Esophagus muscularis mucosa (tissue), 4 donors: ENCODE measurements at regions not wholly inside any gene's neighbourhood (a gene's known extent, or its start where the extent isn't known, plus 50 kb on each side); places are given as distances from the start of the nearest gene placed in this dataset.

ENCODE experiments used
- DNase-seq: peaks from one replicate; pipeline ENCODE4 v3.0.0-alpha.2; 2017; ENCODE audit errors: extremely low spot score
- H3K27ac ChIP-seq, 4 donors: fragments of 200-600 bp; sonication (generic); replicated peaks in 1 of 4; 1 replicate in 3 of 4; 2 replicates in 1 of 4; pipeline ENCODE4 v1.5.1; 2016 to 2019; ENCODE audit warnings: mild to moderate bottlenecking in 1 of 4
- H3K27me3 ChIP-seq, 4 donors: fragments of 200-600 bp; sonication (generic); one replicate each; pipeline versions ENCODE4 v1.5.1 to v1.6.0; 2016 to 2019
- H3K36me3 ChIP-seq, 4 donors: fragments of 200-600 bp; sonication (generic); one replicate each; pipeline ENCODE4 v1.5.1; 2016 to 2019
- H3K4me1 ChIP-seq, 4 donors: fragments of 200-600 bp; sonication (generic); one replicate each; pipeline ENCODE4 v1.5.1; 2016 to 2019
- H3K4me3 ChIP-seq, 4 donors: fragments of 200-600 bp; sonication (generic); 1 replicate in 2 of 4; 2 replicates in 2 of 4; pipeline ENCODE4 v1.5.1; 2016 to 2019; ENCODE audit warnings: mild to moderate bottlenecking in 4 of 4, moderate library complexity in 1 of 4
- H3K9me3 ChIP-seq, 4 donors: fragments of 200-600 bp; sonication (generic); 1 replicate in 3 of 4; 2 replicates in 1 of 4; pipeline ENCODE4 v1.5.1; 2016 to 2019
- EP300 ChIP-seq: sonication (generic); formaldehyde crosslinking; IDR thresholded peaks from one replicate; pipeline ENCODE4 v1.6.1; 2017; ENCODE audit warnings: antibody characterized with exemption
- POLR2A ChIP-seq: fragments of 450-650 bp; IDR thresholded peaks from one replicate; pipeline ENCODE4 v1.6.1; 2017; ENCODE audit warnings: antibody characterized with exemption, moderate library complexity, mild to moderate bottlenecking, low read depth
- POLR2AphosphoS5 ChIP-seq, 2 donors: sonication (generic); formaldehyde crosslinking; IDR thresholded peaks; one replicate each; pipeline ENCODE4 v1.6.1; 2017; ENCODE audit warnings: antibody characterized with exemption in 2 of 2
- WGBS: methylation state at CpG from one replicate; pipeline ENCODE4 v1.1.5; 2018; 5-methylcytosine and 5-hydroxymethylcytosine counted together
- intact Hi-C: fragments of 100-400 bp; cut with DNase I; formaldehyde crosslinking; loops from one replicate; pipeline ENCODE4 v1.15.1; 2023
- TF ChIP-seq, protein P1 (sequence below), 3 experiments: fragments of 200-600 bp in 2 of 3; fragments of 450-650 bp in 1 of 3; sonication (generic) in 2 of 3; IDR thresholded peaks; one replicate each; pipeline ENCODE4 v1.5.1; 2017 to 2019; ENCODE audit warnings: antibody characterized with exemption in 3 of 3, mild to moderate bottlenecking in 2 of 3, moderate library complexity in 1 of 3

DNA sequence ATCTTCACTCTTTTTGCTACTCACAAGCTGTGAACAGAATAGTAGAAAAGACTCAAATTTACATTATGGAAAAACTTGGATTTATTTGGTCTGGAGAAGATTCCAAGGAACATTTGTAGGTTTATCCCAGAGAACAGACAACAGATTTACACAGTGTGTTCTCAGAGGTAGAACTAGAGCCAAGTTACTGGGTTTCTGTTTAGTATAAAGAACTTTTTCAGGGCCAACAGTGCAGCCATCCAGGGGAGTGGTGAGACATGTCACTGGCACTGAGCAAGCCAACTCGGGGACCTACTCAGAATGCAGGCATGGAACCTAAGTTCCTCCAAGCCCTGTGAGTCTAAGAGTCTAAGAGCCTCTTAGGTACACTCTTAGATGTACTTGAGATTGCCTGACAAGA, 142.6 kb downstream of the OMA1 start:
- H3K27ac ChIP-seq: no peak overlapping the region

DNA sequence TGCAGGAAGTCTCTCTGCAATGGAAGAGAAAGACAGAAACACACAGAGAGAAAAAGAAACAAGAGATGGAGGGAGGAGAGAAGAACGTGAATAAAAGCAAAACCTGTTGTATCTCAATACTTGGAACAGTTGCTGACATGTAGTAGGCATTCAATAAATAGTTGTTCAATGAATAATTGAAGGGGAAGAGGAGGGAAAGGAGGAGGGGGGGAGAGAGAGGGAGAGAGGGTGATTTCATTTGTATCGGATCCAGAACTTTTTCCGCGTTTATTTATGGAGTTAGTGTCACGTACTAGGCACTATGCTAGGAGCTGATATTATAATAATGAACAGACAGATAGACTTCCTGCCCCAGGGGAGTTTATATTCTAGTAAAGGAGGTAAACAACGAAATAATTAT, 144.1 kb downstream of the OMA1 start:
- Histone ChIP-seq H3K27ac (no peak overlapping the region), H3K9me3 (no peaks in the 10 kb centered on the region), H3K4me1 (no peaks in the 10 kb centered on the region), H3K4me3 (no peak overlapping the region), H3K36me3 (no peaks in the 10 kb centered on the region), H3K27me3 (no peaks in the 10 kb centered on the region)
- TF ChIP-seq POLR2A: no peak
- TF ChIP-seq POLR2AphosphoS5 (IDR thresholded peaks at IDR 0.05): no peak
- no peak for TF ChIP-seq EP300
- TF ChIP-seq, protein P1, sequence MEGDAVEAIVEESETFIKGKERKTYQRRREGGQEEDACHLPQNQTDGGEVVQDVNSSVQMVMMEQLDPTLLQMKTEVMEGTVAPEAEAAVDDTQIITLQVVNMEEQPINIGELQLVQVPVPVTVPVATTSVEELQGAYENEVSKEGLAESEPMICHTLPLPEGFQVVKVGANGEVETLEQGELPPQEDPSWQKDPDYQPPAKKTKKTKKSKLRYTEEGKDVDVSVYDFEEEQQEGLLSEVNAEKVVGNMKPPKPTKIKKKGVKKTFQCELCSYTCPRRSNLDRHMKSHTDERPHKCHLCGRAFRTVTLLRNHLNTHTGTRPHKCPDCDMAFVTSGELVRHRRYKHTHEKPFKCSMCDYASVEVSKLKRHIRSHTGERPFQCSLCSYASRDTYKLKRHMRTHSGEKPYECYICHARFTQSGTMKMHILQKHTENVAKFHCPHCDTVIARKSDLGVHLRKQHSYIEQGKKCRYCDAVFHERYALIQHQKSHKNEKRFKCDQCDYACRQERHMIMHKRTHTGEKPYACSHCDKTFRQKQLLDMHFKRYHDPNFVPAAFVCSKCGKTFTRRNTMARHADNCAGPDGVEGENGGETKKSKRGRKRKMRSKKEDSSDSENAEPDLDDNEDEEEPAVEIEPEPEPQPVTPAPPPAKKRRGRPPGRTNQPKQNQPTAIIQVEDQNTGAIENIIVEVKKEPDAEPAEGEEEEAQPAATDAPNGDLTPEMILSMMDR (IDR thresholded peaks at IDR 0.05): no peak
- DNase-seq: no peak
- 44% methylated on average over 6 of the region's 6 CpGs for WGBS
- intact Hi-C loops: no loop called here

More for the DNA sequence above, 142.6 kb downstream of the OMA1 start:
- no peak for DNase-seq
- no peaks in the 10 kb centered on the region for H3K4me1 ChIP-seq
- H3K27me3 ChIP-seq: no peaks in the 10 kb centered on the region
- 58% methylated on average over 1 of the region's 1 CpG for WGBS
- intact Hi-C loops: no loop called here
- no peaks in the 10 kb centered on the region for H3K9me3 ChIP-seq
- no peaks in the 10 kb centered on the region for H3K36me3 ChIP-seq
- TF ChIP-seq EP300 (no peak), POLR2AphosphoS5 (IDR thresholded peaks at IDR 0.05) (no peak), POLR2A (no peak)
- TF ChIP-seq, protein P1 (IDR thresholded peaks at IDR 0.05): no peak
- H3K4me3 ChIP-seq: no peak overlapping the region

DNA sequence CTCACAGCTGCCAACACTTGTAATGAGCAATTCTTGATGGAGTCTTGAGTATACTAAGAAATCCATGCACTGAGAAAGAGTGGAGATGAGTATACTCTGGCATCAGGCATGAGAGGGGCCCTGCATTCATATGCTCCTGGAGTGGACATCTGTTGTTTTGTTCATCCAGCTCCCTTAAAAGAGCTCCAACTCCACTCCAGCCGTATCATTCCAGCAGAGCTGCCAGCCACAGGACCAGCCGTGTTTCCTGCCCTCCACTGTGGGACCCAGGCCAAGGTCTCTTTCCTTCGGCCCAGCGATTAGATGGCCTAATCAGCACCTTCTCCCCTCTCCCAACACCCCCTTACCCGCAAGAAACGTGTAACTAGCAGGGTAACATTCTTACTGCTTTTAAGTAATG, 144.5 kb downstream of the OMA1 start:
- no peaks in the 10 kb centered on the region for H3K9me3 ChIP-seq
- intact Hi-C loops: no loop called here
- H3K27me3 ChIP-seq: no peaks in the 10 kb centered on the region
- H3K27ac ChIP-seq: no peak overlapping the region
- TF ChIP-seq, protein P1 (IDR thresholded peaks at IDR 0.05): no peak
- TF ChIP-seq EP300: no peak
- TF ChIP-seq POLR2A: no peak
- TF ChIP-seq POLR2AphosphoS5 (IDR thresholded peaks at IDR 0.05): no peak
- 64% methylated on average over 6 of the region's 6 CpGs for WGBS
- DNase-seq: no peak
- no peak overlapping the region for H3K4me3 ChIP-seq
- H3K36me3 ChIP-seq: no peaks in the 10 kb centered on the region
- H3K4me1 ChIP-seq: no peaks in the 10 kb centered on the region

DNA sequence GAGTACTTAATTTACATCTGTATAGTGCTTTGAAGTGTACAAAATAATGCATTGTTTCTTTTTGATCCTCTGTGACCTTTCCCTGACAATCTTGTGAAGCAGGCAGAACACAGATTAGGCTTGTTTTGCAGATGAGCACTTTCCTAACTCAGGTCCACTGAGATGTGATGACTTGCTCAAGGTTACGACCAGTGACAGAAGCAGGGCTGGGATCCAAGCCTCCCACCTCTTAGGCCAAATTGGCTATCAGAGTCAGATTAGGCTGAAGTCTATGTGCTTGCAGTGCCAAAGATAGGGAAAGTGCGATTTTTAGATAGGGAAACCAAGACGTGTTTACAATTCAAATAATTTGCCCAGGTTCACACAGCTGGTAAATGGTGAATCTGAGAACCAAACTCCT, 147.3 kb downstream of the OMA1 start:
- H3K36me3 ChIP-seq: no peaks in the 10 kb centered on the region
- H3K4me1 ChIP-seq: peaks cover 0 to 6% (median 0%) of the 10 kb centered on the region in 4 donors
- no peak overlapping the region for H3K4me3 ChIP-seq
- WGBS: 83% methylated on average over 3 of the region's 3 CpGs
- TF ChIP-seq EP300 (no peak), POLR2A (no peak), POLR2AphosphoS5 (IDR thresholded peaks at IDR 0.05) (no peak)
- TF ChIP-seq, protein P1 (IDR thresholded peaks at IDR 0.05): no peak
- no peaks in the 10 kb centered on the region for H3K27me3 ChIP-seq
- intact Hi-C loops: no loop called here
- H3K9me3 ChIP-seq: no peaks in the 10 kb centered on the region
- no peak overlapping the region for H3K27ac ChIP-seq
- no peak for DNase-seq

DNA sequence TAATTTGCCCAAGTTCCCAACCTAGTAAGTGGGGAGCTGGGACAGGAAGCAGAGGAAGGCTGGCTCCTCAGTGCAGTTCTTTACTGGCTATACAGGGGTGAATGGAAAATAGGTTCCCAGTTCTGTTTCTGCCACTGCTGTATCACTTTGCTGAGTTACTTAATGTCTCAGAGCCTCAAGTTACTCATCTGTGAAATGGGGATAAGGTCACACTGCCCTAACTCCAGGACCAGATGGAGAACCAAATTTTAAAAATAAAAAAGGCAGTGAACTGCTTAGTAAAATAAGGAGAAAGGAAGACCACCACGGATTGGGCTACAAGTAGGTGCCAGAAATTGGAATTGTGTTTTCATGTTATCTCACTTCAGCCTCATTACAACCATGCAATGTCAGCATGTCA, 147.8 kb downstream of the OMA1 start:
- DNase-seq: no peak
- intact Hi-C loops: no loop called here
- WGBS: 74% methylated on average over 1 of the region's 1 CpG
- no peak overlapping the region for H3K27ac ChIP-seq
- H3K27me3 ChIP-seq: no peaks in the 10 kb centered on the region
- no peaks in the 10 kb centered on the region for H3K9me3 ChIP-seq
- H3K4me3 ChIP-seq: no peak overlapping the region
- peaks cover 0 to 6% (median 0%) of the 10 kb centered on the region in 4 donors for H3K4me1 ChIP-seq
- no peaks in the 10 kb centered on the region for H3K36me3 ChIP-seq
- TF ChIP-seq POLR2A: no peak
- TF ChIP-seq, protein P1 (IDR thresholded peaks at IDR 0.05): no peak
- no peak for TF ChIP-seq POLR2AphosphoS5 (IDR thresholded peaks at IDR 0.05)
